Astrocyte (in vitro differentiated cells and primary cell): ENCODE measurements at regions not wholly inside any gene's neighbourhood (a gene's known extent, or its start where the extent isn't known, plus 50 kb on each side); places are given as distances from the start of the nearest gene placed in this dataset.

Source experiments
- DNase-seq: peaks from one replicate; pipeline ENCODE4 v3.0.0-alpha.2; 2010; ENCODE audit warnings: low read depth
- FAIRE-seq: peaks from 2 replicates; lab custom pipeline; 2011; peaks lifted over from hg19 to GRCh38; lab: Jason Lieb, UNC
- H2AFZ ChIP-seq: 2 replicates; pipeline ENCODE4 v1.6.0; 2012; ENCODE audit warnings: low read depth, low read length, inconsistent platforms
- H3K27ac ChIP-seq: 2 replicates; pipeline ENCODE4 v1.5.1; 2011; ENCODE audit warnings: low read depth, low read length, inconsistent platforms
- H3K27me3 ChIP-seq: 2 replicates; pipeline ENCODE4 v1.6.0; 2011; ENCODE audit warnings: low read length, inconsistent platforms; ENCODE audit not compliant: insufficient read depth
- H3K36me3 ChIP-seq: 2 replicates; pipeline ENCODE4 v1.5.1; 2011; ENCODE audit warnings: low read length, inconsistent platforms; ENCODE audit not compliant: insufficient read depth
- H3K4me1 ChIP-seq: 2 replicates; pipeline ENCODE4 v1.5.1; 2011; ENCODE audit warnings: low read length, inconsistent platforms; ENCODE audit not compliant: insufficient read depth
- H3K4me2 ChIP-seq: 2 replicates; pipeline ENCODE4 v1.6.0; 2012; ENCODE audit warnings: low read length, inconsistent platforms
- H3K4me3 ChIP-seq: 2 replicates; pipeline ENCODE4 v1.5.1; 2011; ENCODE audit warnings: low read depth, mild to moderate bottlenecking, low read length, inconsistent platforms; ENCODE audit not compliant: insufficient read depth
- H3K79me2 ChIP-seq: 2 replicates; pipeline ENCODE4 v1.6.0; 2012; ENCODE audit warnings: mild to moderate bottlenecking, low read length, inconsistent platforms; ENCODE audit not compliant: insufficient read depth
- H3K9ac ChIP-seq: 2 replicates; pipeline ENCODE4 v1.6.0; 2012; ENCODE audit warnings: mild to moderate bottlenecking, low read length, inconsistent platforms
- H3K9me3 ChIP-seq: 2 replicates; pipeline ENCODE4 v1.5.1; 2012; ENCODE audit warnings: low read depth, mild to moderate bottlenecking, low read length, inconsistent platforms; ENCODE audit not compliant: insufficient read depth
- H4K20me1 ChIP-seq: 2 replicates; pipeline ENCODE4 v1.6.0; 2012; ENCODE audit warnings: low read length, inconsistent platforms; ENCODE audit not compliant: insufficient read depth
- H3K27ac Mint-ChIP-seq: one replicate; pipeline ENCODE4 v1.8.0; 2021; ENCODE audit warnings: mild to moderate bottlenecking, mixed read lengths; ENCODE audit not compliant: unreplicated experiment
- H3K27me3 Mint-ChIP-seq: one replicate; pipeline ENCODE4 v1.8.0; 2021; ENCODE audit warnings: low read depth, mixed read lengths; ENCODE audit not compliant: unreplicated experiment
- H3K36me3 Mint-ChIP-seq: one replicate; pipeline ENCODE4 v1.8.0; 2021; ENCODE audit warnings: low read depth, mixed read lengths; ENCODE audit not compliant: unreplicated experiment
- H3K4me1 Mint-ChIP-seq: one replicate; pipeline ENCODE4 v1.8.0; 2021; ENCODE audit warnings: low read depth, mixed read lengths; ENCODE audit not compliant: unreplicated experiment
- H3K4me3 Mint-ChIP-seq: one replicate; pipeline ENCODE4 v1.8.0; 2021; ENCODE audit warnings: mild to moderate bottlenecking, moderate library complexity, mixed read lengths; ENCODE audit not compliant: unreplicated experiment
- H3K9me3 Mint-ChIP-seq: one replicate; pipeline ENCODE4 v1.8.0; 2021; ENCODE audit warnings: mild to moderate bottlenecking, mixed read lengths; ENCODE audit not compliant: unreplicated experiment
- EZH2 ChIP-seq: IDR thresholded peaks from 2 replicates; pipeline ENCODE4 v1.6.1; 2012; ENCODE audit warnings: mild to moderate bottlenecking, low read length, inconsistent platforms; ENCODE audit not compliant: insufficient read depth
- TF ChIP-seq, protein P1 (sequence below): IDR thresholded peaks from 2 replicates; pipeline ENCODE4 v1.5.1; 2011; ENCODE audit warnings: low read depth, mild to moderate bottlenecking, inconsistent platforms, low read length, moderate library complexity; ENCODE audit not compliant: insufficient read depth

GRCh38 chr11:71339396-71339881 is 87.1 kb upstream of the SHANK2 start:
- Histone ChIP-seq H3K27ac (no peak overlapping the region), H3K9me3 (no peaks in the 10 kb centered on the region), H3K36me3 (no peaks in the 10 kb centered on the region), H3K4me2 (no peak overlapping the region), H3K79me2 (no peaks in the 10 kb centered on the region), H3K27me3 (peaks cover 10% of the 10 kb centered on the region), H3K9ac (no peak overlapping the region), H2AFZ (no peak overlapping the region), H4K20me1 (no peaks in the 10 kb centered on the region), H3K4me1 (no peaks in the 10 kb centered on the region), H3K4me3 (no peak overlapping the region)
- Mint-ChIP-seq H3K36me3 (no peaks in the 10 kb centered on the region), H3K27me3 (peaks cover 75% of the 10 kb centered on the region), H3K9me3 (peaks cover 6% of the 10 kb centered on the region), H3K27ac (no peak overlapping the region), H3K4me3 (no peak overlapping the region), H3K4me1 (no peaks in the 10 kb centered on the region)
- FAIRE-seq = no peak
- TF ChIP-seq EZH2 = no peak
- TF ChIP-seq, protein P1, sequence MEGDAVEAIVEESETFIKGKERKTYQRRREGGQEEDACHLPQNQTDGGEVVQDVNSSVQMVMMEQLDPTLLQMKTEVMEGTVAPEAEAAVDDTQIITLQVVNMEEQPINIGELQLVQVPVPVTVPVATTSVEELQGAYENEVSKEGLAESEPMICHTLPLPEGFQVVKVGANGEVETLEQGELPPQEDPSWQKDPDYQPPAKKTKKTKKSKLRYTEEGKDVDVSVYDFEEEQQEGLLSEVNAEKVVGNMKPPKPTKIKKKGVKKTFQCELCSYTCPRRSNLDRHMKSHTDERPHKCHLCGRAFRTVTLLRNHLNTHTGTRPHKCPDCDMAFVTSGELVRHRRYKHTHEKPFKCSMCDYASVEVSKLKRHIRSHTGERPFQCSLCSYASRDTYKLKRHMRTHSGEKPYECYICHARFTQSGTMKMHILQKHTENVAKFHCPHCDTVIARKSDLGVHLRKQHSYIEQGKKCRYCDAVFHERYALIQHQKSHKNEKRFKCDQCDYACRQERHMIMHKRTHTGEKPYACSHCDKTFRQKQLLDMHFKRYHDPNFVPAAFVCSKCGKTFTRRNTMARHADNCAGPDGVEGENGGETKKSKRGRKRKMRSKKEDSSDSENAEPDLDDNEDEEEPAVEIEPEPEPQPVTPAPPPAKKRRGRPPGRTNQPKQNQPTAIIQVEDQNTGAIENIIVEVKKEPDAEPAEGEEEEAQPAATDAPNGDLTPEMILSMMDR = no peak
- no peak for DNase-seq

DNA sequence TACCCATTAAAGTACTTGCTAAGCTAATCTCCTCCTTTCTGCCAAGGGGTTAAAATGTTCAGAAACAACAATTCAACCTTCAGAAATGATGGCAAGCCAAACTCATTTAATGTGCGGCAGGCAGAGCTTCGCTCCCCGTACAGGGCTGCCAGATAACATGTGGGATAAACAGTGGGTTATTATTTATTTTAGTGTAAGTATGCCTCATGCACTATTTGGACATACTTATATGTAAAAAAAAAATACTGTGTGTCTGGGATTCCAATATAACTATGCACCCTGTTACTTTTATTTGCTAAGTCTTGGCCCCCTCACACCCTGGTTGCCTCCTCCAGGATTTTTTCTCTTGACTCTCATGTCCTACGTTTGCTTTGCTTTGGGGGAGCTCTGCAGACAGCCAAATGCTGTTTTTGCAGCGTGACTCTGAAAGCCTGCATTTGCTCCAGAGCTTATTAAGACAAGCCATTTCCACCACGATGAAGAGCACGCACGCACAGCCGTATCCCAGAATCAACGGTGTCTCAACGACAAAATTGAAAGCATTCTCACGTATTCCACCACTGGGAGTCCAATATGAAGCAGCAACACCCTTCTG is 86.5 kb upstream of the SHANK2 start:
- Histone ChIP-seq H3K79me2 (no peaks in the 10 kb centered on the region), H3K36me3 (no peaks in the 10 kb centered on the region), H3K4me2 (no peak overlapping the region), H3K9me3 (peaks cover under 1% of the 10 kb centered on the region), H3K27me3 (peaks cover 10% of the 10 kb centered on the region), H3K27ac (no peak overlapping the region), H3K4me3 (no peak overlapping the region), H2AFZ (no peak overlapping the region), H3K9ac (no peak overlapping the region), H4K20me1 (no peaks in the 10 kb centered on the region), H3K4me1 (no peaks in the 10 kb centered on the region)
- H3K9me3 Mint-ChIP-seq = peaks cover 7% of the 10 kb centered on the region
- H3K4me1 Mint-ChIP-seq = no peaks in the 10 kb centered on the region
- DNase-seq (no peak), FAIRE-seq (no peak)
- TF ChIP-seq, protein P1 = no peak
- no peak for TF ChIP-seq EZH2
- H3K27me3 Mint-ChIP-seq = peaks cover 76% of the 10 kb centered on the region
- no peak overlapping the region for H3K4me3 Mint-ChIP-seq
- H3K36me3 Mint-ChIP-seq = no peaks in the 10 kb centered on the region
- H3K27ac Mint-ChIP-seq = no peak overlapping the region
